Stimulated activated CD4-positive, alpha-beta T cell treated with anti-CD3 and anti-CD28 coated beads, Interleukin-2, amount 100 ng/mL, for 24 hours (primary cell): ENCODE measurements at regions not wholly inside any gene's neighbourhood (a gene's known extent, or its start where the extent isn't known, plus 50 kb on each side); places are given as distances from the start of the nearest gene placed in this dataset.

Experiments used
- DNase-seq, 2 donors: peaks; one replicate each; pipeline ENCODE4 v3.0.0-alpha.2; 2020

GRCh38 chr18:71873695-71874094 lies 670.4 kb downstream of the CBLN2 start:
- DNase-seq = no peak

- DNase-seq = no peak
Observed at GRCh38 chr18:71865888-71866287, 678.3 kb downstream of the CBLN2 start.

- no peak for DNase-seq
Observed at GRCh38 chr18:71850602-71851001, 693.5 kb downstream of the CBLN2 start.

GRCh38 chr18:71849407-71849806 lies 694.7 kb downstream of the CBLN2 start:
- no peak for DNase-seq

GRCh38 chr18:71846716-71847115 lies 697.4 kb downstream of the CBLN2 start:
- DNase-seq = no peak

GRCh38 chr18:71844814-71845213 lies 699.3 kb downstream of the CBLN2 start:
- no peak for DNase-seq

- DNase-seq = no peak
Observed at GRCh38 chr18:71842666-71843065, 701.5 kb downstream of the CBLN2 start.

GRCh38 chr18:71837547-71837946 lies 706.6 kb downstream of the CBLN2 start:
- no peak for DNase-seq

GRCh38 chr18:71832946-71833617 lies 711.1 kb downstream of the CBLN2 start:
- DNase-seq = no peak

GRCh38 chr18:71831039-71831438 lies 713.1 kb downstream of the CBLN2 start:
- no peak for DNase-seq

GRCh38 chr18:71827301-71827700 lies 716.8 kb downstream of the CBLN2 start:
- no peak for DNase-seq

- DNase-seq = no peak
Observed at GRCh38 chr18:71815305-71815704, 728.8 kb downstream of the CBLN2 start.

- no peak for DNase-seq
Observed at GRCh38 chr18:71809711-71810110, 734.4 kb downstream of the CBLN2 start.

- no peak for DNase-seq
Observed at GRCh38 chr18:71808616-71809015, 735.5 kb downstream of the CBLN2 start.

- no peak for DNase-seq
Observed at GRCh38 chr18:71807586-71807985, 736.6 kb downstream of the CBLN2 start.

GRCh38 chr18:71798986-71799673 lies 745.0 kb downstream of the CBLN2 start:
- no peak for DNase-seq

- no peak for DNase-seq
Observed at GRCh38 chr18:71797554-71797953, 746.6 kb downstream of the CBLN2 start.

- DNase-seq = peak in 1 of 2 donors; percentile 2
Observed at GRCh38 chr18:71784777-71785176, 759.4 kb downstream of the CBLN2 start.

- no peak for DNase-seq
Observed at GRCh38 chr18:71760541-71760940, 783.6 kb downstream of the CBLN2 start.

- no peak for DNase-seq
Observed at GRCh38 chr18:71754246-71754645, 789.9 kb downstream of the CBLN2 start.

GRCh38 chr18:71743634-71744033 lies 800.5 kb downstream of the CBLN2 start:
- DNase-seq = no peak

- DNase-seq = no peak
Observed at GRCh38 chr18:71729611-71730010, 814.5 kb downstream of the CBLN2 start.

- no peak for DNase-seq
Observed at GRCh38 chr18:71727909-71728308, 816.2 kb downstream of the CBLN2 start.

GRCh38 chr18:71725256-71725655 lies 818.9 kb downstream of the CBLN2 start:
- DNase-seq = no peak

GRCh38 chr18:71707985-71708500 lies 836.1 kb downstream of the CBLN2 start:
- DNase-seq = no peak
